IMR-90 (cell line): ENCODE measurements at regions not wholly inside any gene's neighbourhood (a gene's known extent, or its start where the extent isn't known, plus 50 kb on each side); places are given as distances from the start of the nearest gene placed in this dataset.
"Not testable (repeated sequence)": the region's sequence is repeated elsewhere in the genome, so short reads cannot be mapped to it uniquely, and the experiment has no call there.

Source experiments
- ATAC-seq: fragments of 200-7000 bp; cut with Tn5 transposase; 2 replicates; pipeline ENCODE4 v1.9.1; 2020; ENCODE audit warnings: low read depth, mild to moderate bottlenecking, moderate library complexity
- BruUV-seq: library from RNA; stranded (reverse); fragments of 400-500 nt; replicated peaks from 2 replicates; lab custom pipeline; 2021; lab: Mats Ljungman, UMichigan
- CTCF ChIA-PET: fragments of 300-600 bp; formaldehyde crosslinking; extraction: SDS; loops from one replicate; lab custom pipeline; 2021; ENCODE audit warnings: antibody characterized with exemption; lab: Yijun Ruan, JAX
- POLR2A ChIA-PET: fragments of 300-600 bp; sonication (Branson Sonifier 250); formaldehyde crosslinking; loops from one replicate; lab custom pipeline; 2022; ENCODE audit warnings: antibody characterized with exemption; ENCODE audit not compliant: unreplicated experiment; lab: Charles Lee
- DNase-seq: peaks from one replicate; pipeline ENCODE4 v3.0.0; 2013
- H2AFZ ChIP-seq: replicated peaks from 2 replicates; pipeline ENCODE3; 2013; ENCODE audit warnings: low read length, mild to moderate bottlenecking; ENCODE audit not compliant: poor library complexity
- H2AK5ac ChIP-seq: 2 replicates; pipeline ENCODE4 v1.6.1; 2013; ENCODE audit warnings: low read depth, low read length, inconsistent platforms
- H2AK9ac ChIP-seq: replicated peaks from 2 replicates; pipeline ENCODE3; 2013; ENCODE audit warnings: mild to moderate bottlenecking, low read depth, low read length, moderate library complexity; ENCODE audit not compliant: poor library complexity
- H2BK120ac ChIP-seq: 2 replicates; pipeline ENCODE4 v1.6.1; 2013; ENCODE audit warnings: low read depth, low read length, inconsistent platforms
- H2BK15ac ChIP-seq: 3 replicates; pipeline ENCODE4 v1.6.1; 2013; ENCODE audit warnings: low read depth, low read length, inconsistent platforms
- H2BK20ac ChIP-seq: 2 replicates; pipeline ENCODE4 v1.6.1; 2013; ENCODE audit warnings: low read depth, mild to moderate bottlenecking, inconsistent platforms, low read length, moderate library complexity
- H2BK5ac ChIP-seq: 2 replicates; pipeline ENCODE4 v1.6.1; 2013; ENCODE audit warnings: mild to moderate bottlenecking, low read depth, low read length, inconsistent platforms; ENCODE audit not compliant: poor library complexity, severe bottlenecking
- H3K14ac ChIP-seq: replicated peaks from 2 replicates; pipeline ENCODE4 v1.6.1; 2013; ENCODE audit warnings: low read depth, low read length, inconsistent platforms
- H3K18ac ChIP-seq: 2 replicates; pipeline ENCODE4 v1.6.1; 2013; ENCODE audit warnings: low read depth, low read length, control low read depth
- H3K23ac ChIP-seq: 2 replicates; pipeline ENCODE4 v1.6.1; 2013; ENCODE audit warnings: low read depth, low read length, inconsistent platforms
- H3K27ac ChIP-seq: 2 replicates; pipeline ENCODE4 v1.5.1; 2013; ENCODE audit warnings: mild to moderate bottlenecking, control low read depth, low read length; ENCODE audit not compliant: insufficient read depth
- H3K27me3 ChIP-seq: 2 replicates; pipeline ENCODE4 v1.6.1; 2013; ENCODE audit warnings: low read length; ENCODE audit not compliant: control insufficient read depth, insufficient read depth
- H3K36me3 ChIP-seq: 2 replicates; pipeline ENCODE4 v1.6.1; 2013; ENCODE audit warnings: low read length, mixed read lengths; ENCODE audit not compliant: control insufficient read depth, insufficient read depth
- H3K4ac ChIP-seq: 2 replicates; pipeline ENCODE4 v1.6.1; 2013; ENCODE audit warnings: low read depth, low read length, inconsistent platforms
- H3K4me1 ChIP-seq: 2 replicates; pipeline ENCODE4 v1.6.1; 2013; ENCODE audit warnings: low read length, mixed read lengths; ENCODE audit not compliant: control insufficient read depth, insufficient read depth
- H3K4me2 ChIP-seq: 2 replicates; pipeline ENCODE4 v1.6.1; 2013; ENCODE audit warnings: low read depth, mild to moderate bottlenecking, control low read depth, low read length, moderate library complexity
- H3K4me3 ChIP-seq: 2 replicates; pipeline ENCODE4 v1.5.1; 2013; ENCODE audit warnings: low read depth, mild to moderate bottlenecking, control low read depth, low read length, moderate library complexity; ENCODE audit not compliant: insufficient read depth
- H3K56ac ChIP-seq: 2 replicates; pipeline ENCODE4 v1.6.1; 2013; ENCODE audit warnings: low read length, inconsistent platforms; ENCODE audit not compliant: insufficient read depth; ENCODE audit errors: extremely low read depth
- H3K79me1 ChIP-seq, 2 experiments: 2 replicates each; pipeline ENCODE4 v1.6.1; 2013; ENCODE audit warnings: low read length in 2 of 2, inconsistent platforms in 1 of 2, low read depth in 1 of 2
- H3K9ac ChIP-seq: 2 replicates; pipeline ENCODE4 v1.6.1; 2013; ENCODE audit warnings: low read depth, low read length, control low read depth
- H3K9me1 ChIP-seq: 2 replicates; pipeline ENCODE4 v1.6.1; 2013; ENCODE audit warnings: low read length, inconsistent platforms; ENCODE audit not compliant: insufficient read depth
- H3K9me3 ChIP-seq: 2 replicates; pipeline ENCODE4 v1.6.1; 2013; ENCODE audit warnings: low read length; ENCODE audit not compliant: control insufficient read depth, insufficient read depth
- H4K20me1 ChIP-seq: 2 replicates; pipeline ENCODE4 v1.6.1; 2013; ENCODE audit warnings: low read length, inconsistent platforms; ENCODE audit not compliant: insufficient read depth
- H4K5ac ChIP-seq: 2 replicates; pipeline ENCODE4 v1.6.1; 2013; ENCODE audit warnings: mild to moderate bottlenecking, low read depth, low read length, control low read depth
- H4K8ac ChIP-seq, 2 experiments: 2 replicates each; pipeline ENCODE4 v1.6.1; 2013; ENCODE audit warnings: low read depth in 2 of 2, low read length in 2 of 2, control low read depth in 1 of 2, inconsistent platforms in 1 of 2
- H4K91ac ChIP-seq: 2 replicates; pipeline ENCODE4 v1.6.1; 2013; ENCODE audit warnings: low read depth, low read length, inconsistent platforms; ENCODE audit not compliant: insufficient read depth
- WGBS, 2 experiments: methylation state at CpG; one replicate each; pipeline versions ENCODE4 v1.1.5 to v1.1.7; 2013; ENCODE audit warnings: missing lambda C conversion rate in 2 of 2; ENCODE audit not compliant: insufficient read length in 1 of 2; ENCODE audit errors: extremely low coverage in 2 of 2; 5-methylcytosine and 5-hydroxymethylcytosine counted together
- dilution Hi-C: fragments of 300-500 bp; cut with HindIII; formaldehyde crosslinking; loops from one replicate; pipeline ENCODE4 v1.14.3; 2018; ENCODE audit warnings: low sequenced_read_pairs; ENCODE audit not compliant: unreplicated experiment
- in situ Hi-C: fragments of 300-500 bp; cut with MboI; formaldehyde crosslinking; loops from 3 replicates; pipeline ENCODE4 v1.14.3; 2019; ENCODE audit warnings: low sequenced_read_pairs, inconsistent platforms, mixed read lengths
- intact Hi-C: fragments of 100-400 bp; cut with micrococcal nuclease; formaldehyde crosslinking; loops from 2 replicates; pipeline ENCODE4 v1.10.0; 2022

DNA sequence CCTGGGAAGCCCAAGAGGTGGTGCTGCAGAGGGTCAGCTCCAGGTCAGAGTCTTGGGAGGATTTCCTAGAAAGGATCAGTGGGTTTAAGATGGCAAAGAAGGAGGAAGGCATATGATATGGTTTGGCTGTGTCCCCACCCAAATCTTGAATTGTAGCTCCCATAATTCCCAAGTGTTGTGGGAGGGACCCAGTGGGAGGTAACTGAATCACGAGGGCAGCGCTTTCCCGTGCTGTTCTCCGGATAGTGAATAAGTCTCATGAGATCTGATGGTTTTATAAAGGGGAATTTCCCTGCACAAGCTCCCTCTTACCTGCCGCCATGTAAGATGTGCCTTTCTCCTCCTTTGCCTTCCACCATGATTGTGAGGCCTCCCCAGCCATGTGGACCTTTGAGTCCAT, 240.4 kb downstream of the TOMM20 start:
- H2BK15ac ChIP-seq, CTCF ChIA-PET, H4K8ac ChIP-seq, H3K9me1 ChIP-seq, H2BK5ac ChIP-seq, H3K4ac ChIP-seq, BruUV-seq, H3K36me3 ChIP-seq, H2AFZ ChIP-seq, H2BK120ac ChIP-seq, H4K20me1 ChIP-seq, H3K9me3 ChIP-seq, H2BK20ac ChIP-seq, H3K4me2 ChIP-seq, H3K9ac ChIP-seq, H2AK9ac ChIP-seq, H2AK5ac ChIP-seq, H3K18ac ChIP-seq, H4K91ac ChIP-seq, H4K5ac ChIP-seq, H3K27ac ChIP-seq, H3K79me1 ChIP-seq, H3K14ac ChIP-seq, DNase-seq, H3K4me3 ChIP-seq, H3K23ac ChIP-seq, intact Hi-C loops, H3K4me1 ChIP-seq, POLR2A ChIA-PET, in situ Hi-C loops, H3K27me3 ChIP-seq, ATAC-seq, dilution Hi-C loops, H3K56ac ChIP-seq: not testable (repeated sequence)
- WGBS, 2 experiments = no CpG with 5 or more reads among the region's 5 CpGs
